ENCODE measurements at regions not wholly inside any gene's neighbourhood (a gene's known extent, or its start where the extent isn't known, plus 50 kb on each side); places are given as distances from the start of the nearest gene placed in this dataset.
A peak's percentile ranks its signal among the peaks of the same experiment; 100 is the strongest.

- Histone ChIP-seq H3K4me1 (ENCODE audit: control insufficient read depth in 1 of 2, insufficient read depth in 2 of 2, low read length in 2 of 2) (peaks cover 26 to 49% of the 10 kb centered on the region in 2 experiments), H3K4me3 (replicated peaks in 1 of 2; ENCODE audit: low read depth in 1 of 2, low read length in 2 of 2) (peak overlapping the region in 1 of 2 experiments; percentile 23; a peak in 2 of 4 replicates), H3K27ac (ENCODE audit: low read depth, low read length) (no peak overlapping the region), H3K9me2 (ENCODE audit: insufficient read depth) (no peaks in the 10 kb centered on the region), H3K79me2 (ENCODE audit: insufficient read depth, low read length) (no peaks in the 10 kb centered on the region), H3K4me2 (ENCODE audit: low read length) (peak overlapping the region; percentile 88), H3K36me3 (ENCODE audit: control insufficient read depth in 1 of 2, insufficient read depth in 2 of 2, low read length in 2 of 2) (no peaks in the 10 kb centered on the region), H3K9me3 (ENCODE audit: control insufficient read depth in 1 of 2, insufficient read depth in 1 of 2, low read depth in 1 of 2, low read length in 2 of 2) (no peaks in the 10 kb centered on the region), H3K9ac (ENCODE audit: low read length) (no peak overlapping the region), H3K27me3 (ENCODE audit: insufficient read depth, low read length) (no peaks in the 10 kb centered on the region), H2AFZ (ENCODE audit: low read depth, low read length, poor library complexity, severe bottlenecking) (peak overlapping the region; percentile 70), H4K20me1 (ENCODE audit: insufficient read depth) (no peaks in the 10 kb centered on the region)
- CTCF ChIA-PET: interaction anchor here (0.9 to 2.2 kb wide), 3 partner anchors 10 to 1128 kb away, joined by 3 to 6 read pairs (median 3); no protein-coding TSS in a partner anchor
- TF ChIP-seq ZFX (IDR thresholded peaks at IDR 0.05): no peak
- POLR2A ChIA-PET: no interaction called here
- RAD21 ChIA-PET (ENCODE audit: low non-redundant PET in 1 of 2, low total read pairs in 2 of 2, uncharacterized antibody in 2 of 2, unreplicated experiment in 2 of 2): no interaction called here
- DNase-seq (ENCODE audit: low read depth, low spot score): no peak
- ATAC-seq: peak; percentile 10; the same call in 1 of the 2 replicates
- no TSS peak for BruUV-seq (replicated peaks)
- intact Hi-C loops (cut with micrococcal nuclease): loop anchor here (5.0 kb wide), 2 partner anchors 81 to 1071 kb away; no protein-coding TSS in a partner anchor
These were observed 302.6 kb downstream of the ACTL7B start for GRCh38 chr9:108553111-108553635.

GRCh38 chr9:108552459-108553040 is 303.2 kb downstream of the ACTL7B start:
- H3K9ac ChIP-seq (ENCODE audit: low read length): no peak overlapping the region
- H3K36me3 ChIP-seq (ENCODE audit: control insufficient read depth in 1 of 2, insufficient read depth in 2 of 2, low read length in 2 of 2): no peaks in the 10 kb centered on the region
- ChIA-PET POLR2A (no interaction called here), CTCF (interaction anchor here (0.9 to 2.2 kb wide), 4 partner anchors 9 to 1127 kb away, joined by 3 to 6 read pairs (median 4); no protein-coding TSS in a partner anchor), RAD21 (ENCODE audit: low non-redundant PET in 1 of 2, low total read pairs in 2 of 2, uncharacterized antibody in 2 of 2, unreplicated experiment in 2 of 2) (interaction anchor here in 1 of 2 experiments (0.7 kb wide), 1 partner anchor 70 kb away, joined by 3 read pairs; no protein-coding TSS in a partner anchor)
- H3K4me2 ChIP-seq (ENCODE audit: low read length): peak overlapping the region; percentile 88
- BruUV-seq (replicated peaks): no TSS peak
- no peak overlapping the region for H3K27ac ChIP-seq (ENCODE audit: low read depth, low read length)
- DNase-seq (ENCODE audit: low read depth, low spot score): peak; percentile 68
- ATAC-seq: peak; percentile 79
- H2AFZ ChIP-seq (ENCODE audit: low read depth, low read length, poor library complexity, severe bottlenecking): peak overlapping the region; percentile 70
- H3K4me3 ChIP-seq (replicated peaks in 1 of 2; ENCODE audit: low read depth in 1 of 2, low read length in 2 of 2): peak overlapping the region in 1 of 2 experiments; percentile 23; a peak in 2 of 4 replicates
- H3K27me3 ChIP-seq (ENCODE audit: insufficient read depth, low read length): no peaks in the 10 kb centered on the region
- no peaks in the 10 kb centered on the region for H4K20me1 ChIP-seq (ENCODE audit: insufficient read depth)
- peaks cover 26 to 52% of the 10 kb centered on the region in 2 experiments for H3K4me1 ChIP-seq (ENCODE audit: control insufficient read depth in 1 of 2, insufficient read depth in 2 of 2, low read length in 2 of 2)
- H3K9me3 ChIP-seq (ENCODE audit: control insufficient read depth in 1 of 2, insufficient read depth in 1 of 2, low read depth in 1 of 2, low read length in 2 of 2): no peaks in the 10 kb centered on the region
- no peaks in the 10 kb centered on the region for H3K9me2 ChIP-seq (ENCODE audit: insufficient read depth)
- intact Hi-C loops (cut with micrococcal nuclease): loop anchor here (5.0 kb wide), 2 partner anchors 80 to 1070 kb away; no protein-coding TSS in a partner anchor
- H3K79me2 ChIP-seq (ENCODE audit: insufficient read depth, low read length): no peaks in the 10 kb centered on the region
- TF ChIP-seq ZNF274 (IDR thresholded peaks at IDR 0.05; ENCODE audit: low read depth, low read length): no peak
- no peak for TF ChIP-seq EZH2phosphoT487 (IDR thresholded peaks at IDR 0.05; ENCODE audit: borderline replicate concordance)
- TF ChIP-seq POLR2A (IDR thresholded peaks at IDR 0.05; ENCODE audit: borderline replicate concordance, extremely low read depth, insufficient read depth, insufficient read length): no peak
- TF ChIP-seq ZBTB33 (IDR thresholded peaks at IDR 0.05; ENCODE audit: extremely low read depth, insufficient replicate concordance, low read length): no peak
- TF ChIP-seq REST (IDR thresholded peaks at IDR 0.05; ENCODE audit: low read depth): no peak
- TF ChIP-seq FOSL1 (IDR thresholded peaks at IDR 0.05; ENCODE audit: low read depth): peak; percentile 78
- no peak for TF ChIP-seq YY1 (IDR thresholded peaks at IDR 0.05; ENCODE audit: extremely low read depth, insufficient replicate concordance, low read depth, low read length)
- TF ChIP-seq CTCF (IDR thresholded peaks at IDR 0.05 in 2 of 3, conservative IDR thresholded peaks at IDR 0.05 in 1 of 3; ENCODE audit: borderline replicate concordance in 1 of 3, insufficient read depth in 1 of 3, low read depth in 2 of 3, low read length in 2 of 3): no peak

Measured in HCT116 (cell line).